ENCODE measurements at regions not wholly inside any gene's neighbourhood (a gene's known extent, or its start where the extent isn't known, plus 50 kb on each side); places are given as distances from the start of the nearest gene placed in this dataset.
A peak's percentile ranks its signal among the peaks of the same experiment; 100 is the strongest.

GRCh38 chr1:88274431-88274830 is 409.6 kb upstream of the PKN2 start:
- TF ChIP-seq EZH2 (IDR thresholded peaks at IDR 0.05; ENCODE audit: low read length, missing control alignments) (no peak), CTCF (conservative IDR thresholded peaks at IDR 0.05 in 1 of 2, IDR thresholded peaks at IDR 0.05 in 1 of 2; ENCODE audit: low read depth in 1 of 2, low read length in 2 of 2) (no peak)
- H3K36me3 ChIP-seq (ENCODE audit: control insufficient read depth, insufficient read depth, low read length): no peaks in the 10 kb centered on the region
- H3K79me2 ChIP-seq (ENCODE audit: control insufficient read depth, insufficient read depth, low read length): no peaks in the 10 kb centered on the region
- H3K9me3 ChIP-seq (ENCODE audit: control insufficient read depth, insufficient read depth, low read depth, low read length): no peaks in the 10 kb centered on the region
- H3K4me2 ChIP-seq (ENCODE audit: extremely low read depth, insufficient read depth, low read length): no peak overlapping the region
- H2AFZ ChIP-seq (ENCODE audit: low read length): no peak overlapping the region
- no peak overlapping the region for H3K27ac ChIP-seq (ENCODE audit: insufficient read depth, low read length)
- H3K4me1 ChIP-seq (ENCODE audit: control insufficient read depth, extremely low read depth, insufficient read depth, low read length): no peaks in the 10 kb centered on the region
- no peaks in the 10 kb centered on the region for H3K27me3 ChIP-seq (ENCODE audit: control insufficient read depth, insufficient read depth, low read length)
- DNase-seq (ENCODE audit: low read depth in 2 of 2): no peak
- no peak overlapping the region for H3K4me3 ChIP-seq (replicated peaks in 1 of 4; ENCODE audit: control extremely low read depth in 1 of 4, insufficient read depth in 1 of 4, low read depth in 3 of 4, low read length in 4 of 4)
- H4K20me1 ChIP-seq (ENCODE audit: control insufficient read depth, extremely low read depth, insufficient read depth, low read length): no peaks in the 10 kb centered on the region
- no peak overlapping the region for H3K9ac ChIP-seq (ENCODE audit: insufficient read depth, low read length)

DNA sequence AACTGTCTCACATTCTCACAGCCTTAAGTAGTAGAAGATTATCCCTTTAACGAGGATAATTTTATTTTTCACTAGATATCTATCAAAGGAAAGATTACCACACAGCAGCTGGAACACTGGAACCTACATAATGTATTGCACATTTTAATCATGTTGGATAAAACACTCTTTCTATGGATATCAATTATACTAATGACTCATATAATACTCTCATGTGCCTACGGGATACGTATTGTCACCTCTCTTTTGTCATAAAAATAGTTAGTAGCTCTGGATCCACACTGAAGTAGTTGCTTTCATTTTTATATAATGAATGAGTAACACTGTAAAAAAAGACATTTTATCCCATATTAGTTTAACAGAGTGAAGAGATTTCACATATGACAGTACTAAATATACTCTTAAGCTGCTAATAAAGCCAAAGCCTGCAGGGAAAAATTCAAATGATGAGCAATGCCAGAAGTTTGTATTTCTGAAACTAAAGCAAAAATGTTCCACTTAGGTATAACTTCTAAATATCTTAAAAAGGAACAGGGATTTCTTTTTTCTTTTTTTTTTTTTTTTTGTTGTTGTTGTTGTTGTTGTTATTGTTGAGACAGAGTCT is 408.7 kb upstream of the PKN2 start:
- no peaks in the 10 kb centered on the region for H3K79me2 ChIP-seq (ENCODE audit: control insufficient read depth, insufficient read depth, low read length)
- H3K9me3 ChIP-seq (ENCODE audit: control insufficient read depth, insufficient read depth, low read depth, low read length): no peaks in the 10 kb centered on the region
- no peak overlapping the region for H3K4me3 ChIP-seq (replicated peaks in 1 of 4; ENCODE audit: control extremely low read depth in 1 of 4, insufficient read depth in 1 of 4, low read depth in 3 of 4, low read length in 4 of 4)
- no peak overlapping the region for H3K4me2 ChIP-seq (ENCODE audit: extremely low read depth, insufficient read depth, low read length)
- no peak for DNase-seq (ENCODE audit: low read depth in 2 of 2)
- no peaks in the 10 kb centered on the region for H3K36me3 ChIP-seq (ENCODE audit: control insufficient read depth, insufficient read depth, low read length)
- no peak overlapping the region for H3K9ac ChIP-seq (ENCODE audit: insufficient read depth, low read length)
- H3K27me3 ChIP-seq (ENCODE audit: control insufficient read depth, insufficient read depth, low read length): no peaks in the 10 kb centered on the region
- H2AFZ ChIP-seq (ENCODE audit: low read length): no peak overlapping the region
- H3K27ac ChIP-seq (ENCODE audit: insufficient read depth, low read length): no peak overlapping the region
- no peaks in the 10 kb centered on the region for H3K4me1 ChIP-seq (ENCODE audit: control insufficient read depth, extremely low read depth, insufficient read depth, low read length)
- TF ChIP-seq EZH2 (IDR thresholded peaks at IDR 0.05; ENCODE audit: low read length, missing control alignments) (no peak), CTCF (conservative IDR thresholded peaks at IDR 0.05 in 1 of 2, IDR thresholded peaks at IDR 0.05 in 1 of 2; ENCODE audit: low read depth in 1 of 2, low read length in 2 of 2) (no peak)
- H4K20me1 ChIP-seq (ENCODE audit: control insufficient read depth, extremely low read depth, insufficient read depth, low read length): no peaks in the 10 kb centered on the region

DNA sequence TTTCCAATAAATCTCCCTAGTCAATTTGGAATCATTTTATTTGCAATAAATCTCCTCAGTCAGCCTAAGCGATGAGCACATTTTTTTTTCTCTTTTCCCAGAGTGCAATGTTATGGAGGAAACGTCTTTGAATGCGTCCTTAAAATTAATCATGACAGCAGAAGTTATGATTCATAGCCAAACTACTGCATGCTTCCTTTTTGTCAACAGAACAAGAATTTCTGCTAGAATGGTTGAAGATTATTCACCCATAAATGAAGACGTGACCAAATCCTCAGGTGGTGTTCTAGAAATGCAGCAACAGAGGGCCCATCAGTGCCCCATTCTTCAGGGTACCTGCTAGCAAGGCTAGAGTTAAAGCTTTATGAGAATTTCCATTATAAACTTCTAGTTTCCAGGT is 407.9 kb upstream of the PKN2 start:
- Histone ChIP-seq H3K36me3 (ENCODE audit: control insufficient read depth, insufficient read depth, low read length) (no peaks in the 10 kb centered on the region), H3K9ac (ENCODE audit: insufficient read depth, low read length) (no peak overlapping the region), H3K9me3 (ENCODE audit: control insufficient read depth, insufficient read depth, low read depth, low read length) (no peaks in the 10 kb centered on the region), H4K20me1 (ENCODE audit: control insufficient read depth, extremely low read depth, insufficient read depth, low read length) (no peaks in the 10 kb centered on the region), H3K79me2 (ENCODE audit: control insufficient read depth, insufficient read depth, low read length) (no peaks in the 10 kb centered on the region), H3K4me3 (replicated peaks in 1 of 4; ENCODE audit: control extremely low read depth in 1 of 4, insufficient read depth in 1 of 4, low read depth in 3 of 4, low read length in 4 of 4) (no peak overlapping the region), H3K4me2 (ENCODE audit: extremely low read depth, insufficient read depth, low read length) (no peak overlapping the region), H3K27ac (ENCODE audit: insufficient read depth, low read length) (no peak overlapping the region), H2AFZ (ENCODE audit: low read length) (no peak overlapping the region), H3K27me3 (ENCODE audit: control insufficient read depth, insufficient read depth, low read length) (no peaks in the 10 kb centered on the region), H3K4me1 (ENCODE audit: control insufficient read depth, extremely low read depth, insufficient read depth, low read length) (no peaks in the 10 kb centered on the region)
- DNase-seq (ENCODE audit: low read depth in 2 of 2): peak; percentile 37 to 89
- no peak for TF ChIP-seq EZH2 (IDR thresholded peaks at IDR 0.05; ENCODE audit: low read length, missing control alignments)
- TF ChIP-seq CTCF (conservative IDR thresholded peaks at IDR 0.05 in 1 of 2, IDR thresholded peaks at IDR 0.05 in 1 of 2; ENCODE audit: low read depth in 1 of 2, low read length in 2 of 2): no peak

Measured in fibroblast of lung (primary cell).